NCI-H1694 (cell line): ENCODE measurements at regions not wholly inside any gene's neighbourhood (a gene's known extent, or its start where the extent isn't known, plus 50 kb on each side); places are given as distances from the start of the nearest gene placed in this dataset.

Experiments used
- DNase-seq: peaks from one replicate; lab custom pipeline; 2025; lab: John Stamatoyannopoulos, UW

DNA sequence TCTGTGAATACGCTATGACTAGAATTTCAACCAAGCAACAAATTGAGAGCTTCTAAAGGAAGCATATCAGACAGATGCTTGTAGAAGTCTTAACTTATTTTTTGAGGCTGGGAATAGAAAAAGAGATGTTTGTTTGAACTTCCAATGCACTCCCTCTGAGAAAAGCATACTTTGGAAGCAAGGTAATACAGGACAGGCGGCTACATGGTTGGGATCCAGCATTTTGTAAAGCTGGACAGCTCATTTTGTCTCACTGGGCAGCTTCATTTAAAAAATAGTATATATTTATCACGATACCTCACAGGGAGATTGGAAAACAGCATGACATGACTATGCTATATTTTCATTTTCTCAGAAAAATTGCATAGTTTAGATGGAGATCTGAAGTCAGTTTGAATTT, 821.3 kb upstream of the API5 start:
- DNase-seq = no peak

GRCh38 chr11:42494459-42494858, 817.3 kb upstream of the API5 start:
- no peak for DNase-seq

GRCh38 chr11:42498971-42499370, 812.8 kb upstream of the API5 start:
- DNase-seq = no peak

DNA sequence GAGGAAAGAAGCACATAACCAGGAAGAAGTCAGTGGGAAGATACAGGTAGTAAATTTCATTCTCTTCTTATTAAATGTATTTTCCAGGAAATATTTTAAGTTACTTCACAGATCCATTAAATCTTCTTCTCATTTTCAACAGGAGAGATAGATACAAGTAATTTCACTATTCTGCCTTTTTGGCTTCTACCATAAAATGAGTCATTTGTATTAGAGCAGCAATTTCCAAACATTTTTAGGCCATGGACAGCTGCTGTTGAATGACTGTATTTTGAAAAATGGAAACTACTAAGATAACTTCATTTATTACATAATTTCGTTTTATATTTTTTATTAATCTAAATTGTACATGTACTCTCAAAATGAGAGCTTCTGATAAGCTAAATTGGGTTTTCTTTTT, 809.6 kb upstream of the API5 start:
- DNase-seq = no peak

- no peak for DNase-seq
Measured at GRCh38 chr11:42521994-42522393, 789.8 kb upstream of the API5 start.

DNA sequence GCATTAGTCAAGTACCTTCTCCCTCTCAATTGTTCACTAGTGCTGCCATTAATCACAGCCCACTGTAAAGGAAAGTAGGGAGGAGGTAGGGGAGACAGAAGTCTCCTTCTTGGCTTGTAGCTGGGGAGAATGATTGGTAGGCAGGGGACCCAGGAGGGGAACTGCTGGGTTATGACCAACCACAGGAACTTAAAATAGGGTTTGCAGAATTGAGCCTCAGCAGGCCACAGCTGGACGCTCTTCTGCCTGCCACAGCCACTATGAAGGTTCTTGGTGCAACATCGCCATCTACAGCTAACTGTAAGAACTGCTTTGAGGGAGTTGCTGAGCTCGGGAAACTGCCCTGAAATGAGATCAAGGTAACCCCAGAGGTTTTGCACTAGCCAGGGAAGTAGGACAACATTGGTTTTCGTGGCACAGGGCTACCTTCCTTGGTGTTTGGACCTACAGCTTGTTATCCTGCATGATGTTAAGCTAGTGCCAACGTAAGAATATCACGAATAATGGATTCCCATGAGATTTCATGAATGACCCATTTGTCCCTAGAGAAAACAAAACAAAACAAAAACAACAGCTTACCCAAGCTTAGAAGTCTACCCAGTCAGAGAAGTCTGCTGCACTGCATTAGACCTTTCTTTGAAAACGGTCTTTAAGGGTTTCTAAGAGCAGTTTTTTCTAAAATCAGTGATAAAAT, 787.1 kb upstream of the API5 start:
- DNase-seq = no peak

GRCh38 chr11:42526426-42526825, 785.4 kb upstream of the API5 start:
- DNase-seq = no peak

- DNase-seq = no peak
Measured at GRCh38 chr11:42528471-42528870, 783.3 kb upstream of the API5 start.

DNA sequence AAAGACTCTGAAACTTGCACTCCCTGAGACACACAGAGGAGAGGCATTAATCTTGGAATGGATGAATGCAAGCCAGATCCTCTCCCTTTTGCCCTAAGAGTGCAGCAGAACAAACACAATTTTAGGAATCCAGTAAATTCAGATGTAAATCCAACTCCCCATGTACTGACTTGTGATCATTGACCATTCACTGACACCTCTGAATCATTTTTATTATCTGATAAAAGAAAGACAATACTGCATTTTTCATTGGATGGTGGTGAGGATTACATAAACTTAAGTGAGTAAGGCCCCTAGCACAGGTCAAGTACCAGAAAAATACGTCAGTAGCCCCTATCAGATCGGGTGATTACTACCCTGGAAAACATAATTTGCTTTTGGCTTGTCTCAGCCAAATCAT, 782.9 kb upstream of the API5 start:
- DNase-seq = no peak

DNA sequence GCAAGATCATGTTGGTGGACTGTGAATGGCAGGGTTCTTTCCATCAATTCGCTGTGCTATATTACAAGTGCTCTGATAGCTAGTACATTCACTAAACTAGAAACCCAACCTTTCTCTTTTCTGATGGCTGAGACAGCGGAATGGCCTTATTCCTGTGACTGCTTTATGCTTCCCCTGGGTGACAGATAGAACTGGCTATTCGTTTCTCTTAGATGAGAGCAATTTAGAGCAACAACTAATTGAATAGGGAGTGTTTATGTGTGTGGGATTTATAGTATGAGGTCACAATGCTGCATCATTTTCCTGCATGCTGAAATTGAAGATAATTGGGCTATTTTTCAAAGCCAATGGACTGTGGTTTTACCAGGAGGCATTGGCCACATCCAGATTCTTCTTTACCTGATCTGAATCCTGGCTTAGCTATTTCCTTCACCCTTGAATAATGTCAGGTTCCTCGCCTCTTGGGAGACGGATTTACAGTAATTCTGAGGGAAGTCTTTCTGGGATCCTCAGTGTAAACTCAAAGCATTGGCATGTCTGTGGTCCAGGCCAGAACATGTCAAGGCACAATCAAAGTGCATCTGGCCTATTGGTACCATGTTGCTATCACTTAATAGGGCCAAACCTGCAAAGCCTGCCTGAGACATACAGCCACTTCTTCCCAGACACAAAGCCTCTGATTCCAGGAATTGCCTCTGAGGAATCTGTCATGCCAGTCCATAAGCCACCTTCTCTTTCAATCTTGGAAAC, 775.0 kb upstream of the API5 start:
- DNase-seq = no peak

DNA sequence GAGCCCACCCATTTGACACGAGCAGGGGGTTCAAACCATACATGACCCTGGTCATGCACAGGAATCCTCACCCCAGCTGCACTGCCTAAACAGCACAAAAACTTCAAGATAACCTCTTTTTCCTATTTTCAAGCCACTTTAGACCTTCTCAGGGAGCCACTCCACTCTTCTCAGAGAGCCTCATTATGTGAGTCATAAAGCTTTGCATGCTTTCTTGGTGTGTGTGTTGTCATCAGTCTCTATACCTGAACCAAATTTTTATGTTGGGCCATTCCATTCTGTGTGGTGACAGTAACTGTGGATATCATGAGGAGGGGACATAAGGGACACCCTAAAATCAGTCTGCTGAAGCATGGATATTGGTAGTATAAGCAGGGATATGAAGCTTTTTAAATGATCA, 769.5 kb upstream of the API5 start:
- DNase-seq = no peak

- DNase-seq = no peak
Measured at GRCh38 chr11:42543844-42544419, 767.9 kb upstream of the API5 start.

GRCh38 chr11:42544726-42545125, 767.1 kb upstream of the API5 start:
- DNase-seq = no peak

DNA sequence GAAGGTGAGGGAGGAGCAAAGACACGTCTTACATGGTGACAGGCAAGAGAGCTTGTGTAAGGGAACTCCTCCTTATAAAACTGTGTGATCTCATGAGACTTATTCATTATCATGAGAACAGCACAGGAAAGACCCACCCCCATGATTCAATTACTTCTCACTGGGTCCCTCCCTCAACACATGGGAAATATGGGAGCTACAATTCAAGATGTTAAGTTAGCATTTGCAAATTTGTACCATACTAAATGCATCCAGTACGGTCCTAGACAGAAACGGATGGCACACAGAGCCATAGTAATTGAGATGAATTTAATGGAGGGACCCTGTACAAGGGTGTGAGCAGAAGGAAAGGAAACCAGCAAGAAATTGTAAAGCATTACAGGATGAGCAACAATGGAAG, 765.8 kb upstream of the API5 start:
- no peak for DNase-seq

- DNase-seq = no peak
Measured at GRCh38 chr11:42552786-42553185, 759.0 kb upstream of the API5 start.

- DNase-seq = no peak
Measured at GRCh38 chr11:42555190-42555589, 756.6 kb upstream of the API5 start.

DNA sequence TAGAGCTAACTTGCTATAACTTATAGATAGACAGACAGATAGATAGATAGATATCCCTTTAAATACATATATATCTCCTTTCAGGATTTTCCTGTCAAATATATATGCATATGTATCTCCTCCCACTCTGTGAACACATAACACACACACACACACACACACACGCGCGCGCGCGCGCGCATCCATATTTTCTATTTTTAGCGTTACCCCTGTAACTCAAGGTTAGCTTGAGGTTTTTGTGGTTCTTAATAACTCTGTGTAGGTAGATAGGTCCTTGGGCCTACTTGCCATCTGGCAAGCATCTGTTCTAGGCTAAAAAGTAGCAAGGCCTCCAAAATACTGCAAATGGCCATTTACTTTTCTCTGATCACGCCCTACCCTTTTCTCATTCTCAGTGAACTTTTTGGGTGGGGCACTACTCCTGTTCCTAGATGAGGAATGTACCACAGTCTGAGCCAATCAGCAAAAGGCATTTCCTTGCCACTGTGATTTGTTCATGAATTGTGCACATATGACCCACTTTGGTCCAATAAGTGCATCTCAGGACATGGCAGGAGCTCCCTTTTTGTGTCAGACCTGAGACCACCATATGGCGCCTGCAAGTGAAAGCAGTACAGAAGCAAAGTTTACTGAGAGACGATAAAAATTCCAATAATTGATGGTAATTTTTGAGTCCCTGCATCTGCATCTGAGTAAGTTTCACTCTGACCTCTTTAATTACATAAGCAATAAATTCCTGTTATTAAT, 740.5 kb upstream of the API5 start:
- no peak for DNase-seq

GRCh38 chr11:42571878-42572610, 739.8 kb upstream of the API5 start:
- DNase-seq = no peak

GRCh38 chr11:42576318-42576717, 735.5 kb upstream of the API5 start:
- no peak for DNase-seq

DNA sequence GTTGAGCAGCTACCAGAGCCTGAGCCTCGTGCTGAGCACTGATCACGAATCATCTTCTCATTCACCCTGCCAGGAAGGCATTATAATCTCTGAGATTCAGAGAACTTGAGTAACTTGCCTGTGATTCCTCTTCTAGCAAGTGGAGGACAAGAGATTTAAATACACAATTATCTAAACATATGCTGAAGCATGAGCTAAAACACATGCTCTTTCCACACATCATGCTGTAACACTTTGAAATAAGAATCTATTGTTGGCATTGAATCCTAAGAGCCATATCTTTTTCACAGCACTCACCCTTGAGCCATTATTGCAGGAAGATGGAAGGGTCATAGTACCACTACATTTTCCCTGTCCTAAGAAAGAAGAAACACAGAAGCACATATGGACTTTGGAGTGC, 722.5 kb upstream of the API5 start:
- no peak for DNase-seq

- DNase-seq = no peak
Measured at GRCh38 chr11:42591841-42592240, 720.0 kb upstream of the API5 start.

- no peak for DNase-seq
Measured at GRCh38 chr11:42593441-42593840, 718.4 kb upstream of the API5 start.
